Endodermal cell (in vitro differentiated cells): ENCODE measurements at regions not wholly inside any gene's neighbourhood (a gene's known extent, or its start where the extent isn't known, plus 50 kb on each side); places are given as distances from the start of the nearest gene placed in this dataset.

ENCODE experiments used
- DNase-seq: peaks from one replicate; pipeline ENCODE4 v3.0.0-alpha.2; 2017
- H3K27ac ChIP-seq: 2 replicates; pipeline ENCODE4 v1.5.1; 2013; ENCODE audit warnings: mild to moderate bottlenecking, low read depth, low read length, moderate library complexity
- H3K27me3 ChIP-seq: 2 replicates; pipeline ENCODE4 v1.6.1; 2013; ENCODE audit warnings: mild to moderate bottlenecking, low read length, moderate library complexity; ENCODE audit not compliant: insufficient read depth, control insufficient read depth, poor library complexity, severe bottlenecking
- H3K36me3 ChIP-seq: 2 replicates; pipeline ENCODE4 v1.7.0; 2013; ENCODE audit warnings: mild to moderate bottlenecking, low read length, moderate library complexity; ENCODE audit not compliant: control insufficient read depth, insufficient read depth
- H3K4me1 ChIP-seq: one replicate; pipeline ENCODE4 v1.7.0; 2013; ENCODE audit warnings: low read length; ENCODE audit not compliant: control insufficient read depth, insufficient read depth
- H3K4me3 ChIP-seq: 2 replicates; pipeline ENCODE4 v1.5.1; 2013; ENCODE audit warnings: mild to moderate bottlenecking, low read length, moderate library complexity
- H3K9ac ChIP-seq: 2 replicates; pipeline ENCODE4 v1.6.1; 2013; ENCODE audit warnings: mild to moderate bottlenecking, low read length, moderate library complexity; ENCODE audit not compliant: poor library complexity, severe bottlenecking; ENCODE audit errors: extremely low read depth
- H3K9me3 ChIP-seq: 2 replicates; pipeline ENCODE4 v1.6.1; 2013; ENCODE audit warnings: mild to moderate bottlenecking, low read length, moderate library complexity; ENCODE audit not compliant: control insufficient read depth
- H3K27ac Mint-ChIP-seq: 2 replicates; pipeline ENCODE4 v1.8.0; 2020; ENCODE audit warnings: mixed read lengths
- H3K27me3 Mint-ChIP-seq: 2 replicates; pipeline ENCODE4 v1.8.0; 2021; ENCODE audit warnings: mild to moderate bottlenecking, mixed read lengths; ENCODE audit not compliant: insufficient read depth
- H3K36me3 Mint-ChIP-seq: 2 replicates; pipeline ENCODE4 v1.8.0; 2020; ENCODE audit warnings: low read depth, mixed read lengths
- H3K4me1 Mint-ChIP-seq: 2 replicates; pipeline ENCODE4 v1.8.0; 2020; ENCODE audit warnings: mixed read lengths
- H3K4me3 Mint-ChIP-seq: 2 replicates; pipeline ENCODE4 v1.8.0; 2020; ENCODE audit warnings: mild to moderate bottlenecking, moderate library complexity, mixed read lengths
- H3K9me3 Mint-ChIP-seq: 2 replicates; pipeline ENCODE4 v1.8.0; 2020; ENCODE audit warnings: mild to moderate bottlenecking, mixed read lengths
- WGBS, 2 experiments: methylation state at CpG; one replicate each; pipeline versions ENCODE4 v1.1.5 to v1.1.7; 2013; ENCODE audit warnings: missing lambda C conversion rate in 2 of 2, mixed read lengths in 1 of 2; ENCODE audit not compliant: insufficient coverage in 1 of 2, insufficient read length in 1 of 2; 5-methylcytosine and 5-hydroxymethylcytosine counted together
- TF ChIP-seq, protein P1 (sequence below): fragments of 200-600 bp; sonication (generic); conservative IDR thresholded peaks from 2 replicates; pipeline ENCODE4 v1.5.0; 2021; ENCODE audit warnings: antibody characterized with exemption, mild to moderate bottlenecking

GRCh38 chr11:130787973-130788570 lies 128.2 kb downstream of the SNX19 start:
- Mint-ChIP-seq H3K9me3 (peaks cover 12% of the 10 kb centered on the region), H3K4me1 (peaks cover 5% of the 10 kb centered on the region), H3K4me3 (no peak overlapping the region), H3K27me3 (peaks cover 34% of the 10 kb centered on the region), H3K36me3 (no peaks in the 10 kb centered on the region), H3K27ac (no peak overlapping the region)
- no peaks in the 10 kb centered on the region for H3K36me3 ChIP-seq
- H3K27ac ChIP-seq = no peak overlapping the region
- no peak overlapping the region for H3K9ac ChIP-seq
- H3K4me3 ChIP-seq = no peak overlapping the region
- no peaks in the 10 kb centered on the region for H3K4me1 ChIP-seq
- peaks cover 46% of the 10 kb centered on the region for H3K27me3 ChIP-seq
- WGBS, 2 experiments = 88% methylated on average over 1 of the region's 1 CpG; no CpG with 5 or more reads in 1 of the 2 experiments
- TF ChIP-seq, protein P1, sequence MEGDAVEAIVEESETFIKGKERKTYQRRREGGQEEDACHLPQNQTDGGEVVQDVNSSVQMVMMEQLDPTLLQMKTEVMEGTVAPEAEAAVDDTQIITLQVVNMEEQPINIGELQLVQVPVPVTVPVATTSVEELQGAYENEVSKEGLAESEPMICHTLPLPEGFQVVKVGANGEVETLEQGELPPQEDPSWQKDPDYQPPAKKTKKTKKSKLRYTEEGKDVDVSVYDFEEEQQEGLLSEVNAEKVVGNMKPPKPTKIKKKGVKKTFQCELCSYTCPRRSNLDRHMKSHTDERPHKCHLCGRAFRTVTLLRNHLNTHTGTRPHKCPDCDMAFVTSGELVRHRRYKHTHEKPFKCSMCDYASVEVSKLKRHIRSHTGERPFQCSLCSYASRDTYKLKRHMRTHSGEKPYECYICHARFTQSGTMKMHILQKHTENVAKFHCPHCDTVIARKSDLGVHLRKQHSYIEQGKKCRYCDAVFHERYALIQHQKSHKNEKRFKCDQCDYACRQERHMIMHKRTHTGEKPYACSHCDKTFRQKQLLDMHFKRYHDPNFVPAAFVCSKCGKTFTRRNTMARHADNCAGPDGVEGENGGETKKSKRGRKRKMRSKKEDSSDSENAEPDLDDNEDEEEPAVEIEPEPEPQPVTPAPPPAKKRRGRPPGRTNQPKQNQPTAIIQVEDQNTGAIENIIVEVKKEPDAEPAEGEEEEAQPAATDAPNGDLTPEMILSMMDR = no peak
- peaks cover 5% of the 10 kb centered on the region for H3K9me3 ChIP-seq
- DNase-seq = no peak

DNA sequence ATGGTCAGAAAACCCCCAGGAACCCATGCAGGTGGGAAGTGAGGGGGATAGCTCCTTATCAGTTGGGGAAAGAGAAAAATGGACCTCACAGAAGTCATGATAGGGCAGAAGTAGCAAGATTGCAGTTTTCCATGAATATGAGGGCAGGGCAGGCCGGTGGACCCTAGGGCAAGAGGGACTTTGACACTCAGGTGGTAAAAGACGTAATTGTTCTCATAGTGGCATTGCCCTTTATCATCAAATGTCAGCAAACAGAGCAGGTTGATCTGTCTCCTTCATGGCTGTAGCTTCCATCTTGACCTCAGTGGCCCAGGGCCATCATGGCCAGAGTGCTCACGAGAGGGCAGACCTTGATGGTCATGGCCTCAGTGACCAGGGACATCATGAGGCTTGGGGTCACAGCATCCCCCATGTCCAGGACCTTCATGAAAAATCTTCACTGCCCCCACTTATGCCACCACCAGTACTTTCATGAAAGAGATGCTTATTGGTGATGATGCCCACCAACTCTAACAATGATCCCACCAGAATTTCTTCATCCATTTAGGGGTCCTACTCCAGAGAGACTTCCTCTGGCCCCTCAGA lies 127.1 kb downstream of the SNX19 start:
- H3K27me3 Mint-ChIP-seq = peaks cover 27% of the 10 kb centered on the region
- TF ChIP-seq, protein P1 = no peak

DNA sequence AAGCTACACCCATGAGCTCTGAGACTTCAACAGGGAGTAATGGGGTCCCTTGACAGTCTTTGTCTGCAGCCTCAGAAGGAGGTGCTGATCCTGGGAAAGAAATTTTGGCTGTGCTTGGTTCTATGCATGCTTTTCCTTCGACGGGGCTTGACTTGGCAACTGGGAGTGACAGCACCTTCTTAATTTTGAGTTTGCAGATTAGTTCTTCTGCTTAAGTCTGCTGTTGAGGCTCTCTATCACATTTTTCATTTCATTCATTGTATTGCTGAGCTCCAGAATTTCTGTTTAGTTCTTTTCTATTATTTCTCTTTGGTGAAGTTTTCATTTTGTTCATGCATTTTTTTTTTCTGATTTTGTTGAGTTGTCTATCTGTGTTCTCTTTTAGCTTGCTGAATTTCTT lies 125.6 kb downstream of the SNX19 start:
- Histone ChIP-seq H3K9me3 (peaks cover 5% of the 10 kb centered on the region), H3K27me3 (peaks cover 19% of the 10 kb centered on the region), H3K9ac (no peak overlapping the region), H3K4me1 (no peaks in the 10 kb centered on the region), H3K36me3 (no peaks in the 10 kb centered on the region), H3K4me3 (no peak overlapping the region), H3K27ac (no peak overlapping the region)
- Mint-ChIP-seq H3K9me3 (peaks cover 12% of the 10 kb centered on the region), H3K27ac (no peak overlapping the region), H3K36me3 (no peaks in the 10 kb centered on the region), H3K4me1 (peaks cover 5% of the 10 kb centered on the region), H3K27me3 (peaks cover 12% of the 10 kb centered on the region), H3K4me3 (no peak overlapping the region)
- DNase-seq = no peak
- TF ChIP-seq, protein P1 = no peak
- 89% methylated on average over 2 of the region's 2 CpGs; no CpG with 5 or more reads in 1 of the 2 experiments for WGBS, 2 experiments

More for the DNA sequence above, 127.1 kb downstream of the SNX19 start:
- Histone ChIP-seq H3K4me1 (no peaks in the 10 kb centered on the region), H3K27me3 (peaks cover 35% of the 10 kb centered on the region), H3K9me3 (peaks cover 5% of the 10 kb centered on the region), H3K36me3 (no peaks in the 10 kb centered on the region), H3K4me3 (no peak overlapping the region), H3K9ac (no peak overlapping the region), H3K27ac (no peak overlapping the region)
- 94 to 100% methylated on average over 2 to 3 of the region's 3 CpGs for WGBS, 2 experiments
- Mint-ChIP-seq H3K4me3 (no peak overlapping the region), H3K27ac (no peak overlapping the region), H3K4me1 (peaks cover 5% of the 10 kb centered on the region), H3K9me3 (peaks cover 12% of the 10 kb centered on the region), H3K36me3 (no peaks in the 10 kb centered on the region)
- no peak for DNase-seq
